ENCODE measurements at regions not wholly inside any gene's neighbourhood (a gene's known extent, or its start where the extent isn't known, plus 50 kb on each side); places are given as distances from the start of the nearest gene placed in this dataset.

- H3K27me3 Mint-ChIP-seq (ENCODE audit: unreplicated experiment): peaks cover 14% of the 10 kb centered on the region
- no peaks in the 10 kb centered on the region for H3K36me3 Mint-ChIP-seq (ENCODE audit: unreplicated experiment)
- no peaks in the 10 kb centered on the region for H3K4me1 Mint-ChIP-seq (ENCODE audit: unreplicated experiment)
- TF ChIP-seq CTCF (IDR thresholded peaks at IDR 0.05): no peak
- no peak for DNase-seq (ENCODE audit: extremely low spot score, unreplicated experiment)
- H3K4me3 Mint-ChIP-seq (ENCODE audit: unreplicated experiment): no peak overlapping the region
- peaks cover 5% of the 10 kb centered on the region for H3K9me3 Mint-ChIP-seq (ENCODE audit: unreplicated experiment)
- H3K27ac Mint-ChIP-seq (ENCODE audit: unreplicated experiment): no peak overlapping the region
These were observed 196.1 kb upstream of the ZNF717 start for GRCh38 chr3:75981401-75981800.

- TF ChIP-seq CTCF (IDR thresholded peaks at IDR 0.05): no peak
- Mint-ChIP-seq H3K9me3 (ENCODE audit: unreplicated experiment) (peaks cover 5% of the 10 kb centered on the region), H3K4me1 (ENCODE audit: unreplicated experiment) (no peaks in the 10 kb centered on the region)
These were observed 196.8 kb upstream of the ZNF717 start for GRCh38 chr3:75982151-75982550.

GRCh38 chr3:75983111-75983510 lies 197.8 kb upstream of the ZNF717 start:
- no peak for TF ChIP-seq CTCF (IDR thresholded peaks at IDR 0.05)
- Mint-ChIP-seq H3K27me3 (ENCODE audit: unreplicated experiment) (peaks cover 23% of the 10 kb centered on the region), H3K9me3 (ENCODE audit: unreplicated experiment) (peaks cover 5% of the 10 kb centered on the region), H3K4me1 (ENCODE audit: unreplicated experiment) (no peaks in the 10 kb centered on the region), H3K36me3 (ENCODE audit: unreplicated experiment) (no peaks in the 10 kb centered on the region), H3K27ac (ENCODE audit: unreplicated experiment) (no peak overlapping the region), H3K4me3 (ENCODE audit: unreplicated experiment) (no peak overlapping the region)
- no peak for DNase-seq (ENCODE audit: extremely low spot score, unreplicated experiment)

More at GRCh38 chr3:75982151-75982550, 196.8 kb upstream of the ZNF717 start:
- H3K27me3 Mint-ChIP-seq (ENCODE audit: unreplicated experiment): peaks cover 15% of the 10 kb centered on the region
- H3K27ac Mint-ChIP-seq (ENCODE audit: unreplicated experiment): no peak overlapping the region
- H3K4me3 Mint-ChIP-seq (ENCODE audit: unreplicated experiment): no peak overlapping the region
- no peak for DNase-seq (ENCODE audit: extremely low spot score, unreplicated experiment)
- no peaks in the 10 kb centered on the region for H3K36me3 Mint-ChIP-seq (ENCODE audit: unreplicated experiment)

GRCh38 chr3:75983609-75984290 lies 198.4 kb upstream of the ZNF717 start:
- TF ChIP-seq CTCF (IDR thresholded peaks at IDR 0.05): no peak
- H3K9me3 Mint-ChIP-seq (ENCODE audit: unreplicated experiment): peaks cover 5% of the 10 kb centered on the region
- no peak overlapping the region for H3K4me3 Mint-ChIP-seq (ENCODE audit: unreplicated experiment)
- no peak for DNase-seq (ENCODE audit: extremely low spot score, unreplicated experiment)
- H3K4me1 Mint-ChIP-seq (ENCODE audit: unreplicated experiment): no peaks in the 10 kb centered on the region
- no peak overlapping the region for H3K27ac Mint-ChIP-seq (ENCODE audit: unreplicated experiment)
- peaks cover 23% of the 10 kb centered on the region for H3K27me3 Mint-ChIP-seq (ENCODE audit: unreplicated experiment)
- H3K36me3 Mint-ChIP-seq (ENCODE audit: unreplicated experiment): no peaks in the 10 kb centered on the region

GRCh38 chr3:75985432-75985831 lies 200.1 kb upstream of the ZNF717 start:
- Mint-ChIP-seq H3K4me1 (ENCODE audit: unreplicated experiment) (no peaks in the 10 kb centered on the region), H3K27ac (ENCODE audit: unreplicated experiment) (no peak overlapping the region), H3K36me3 (ENCODE audit: unreplicated experiment) (no peaks in the 10 kb centered on the region), H3K9me3 (ENCODE audit: unreplicated experiment) (peaks cover 5% of the 10 kb centered on the region), H3K4me3 (ENCODE audit: unreplicated experiment) (no peak overlapping the region), H3K27me3 (ENCODE audit: unreplicated experiment) (peaks cover 17% of the 10 kb centered on the region)
- DNase-seq (ENCODE audit: extremely low spot score, unreplicated experiment): no peak
- TF ChIP-seq CTCF (IDR thresholded peaks at IDR 0.05): no peak

Measured in osteocyte (in vitro differentiated cells).